GM12878 (cell line): ENCODE measurements at regions not wholly inside any gene's neighbourhood (a gene's known extent, or its start where the extent isn't known, plus 50 kb on each side); places are given as distances from the start of the nearest gene placed in this dataset.

Experiments
- ATAC-seq: fragments of 200-7000 bp; cut with Tn5 transposase; 3 replicates; pipeline ENCODE4 v1.9.1; 2020; ENCODE audit warnings: mild to moderate bottlenecking, moderate library complexity
- BruUV-seq: library from RNA; stranded (reverse); fragments of 400-500 nt; replicated peaks from 2 replicates; lab custom pipeline; 2021; lab: Mats Ljungman, UMichigan
- CTCF ChIA-PET: fragments of 300-600 bp; sonication (Branson Sonifier 250); formaldehyde crosslinking; extraction: SDS; loops from one replicate; lab custom pipeline; 2021; ENCODE audit warnings: inconsistent platforms; lab: Yijun Ruan, JAX
- POLR2A ChIA-PET: fragments of 350-600 bp; formaldehyde crosslinking; extraction: SDS; loops from one replicate; lab custom pipeline; 2021; ENCODE audit warnings: inconsistent platforms; lab: Charles Lee
- RAD21 ChIA-PET: fragments of 300-600 bp; sonication (Branson Sonifier 250); formaldehyde crosslinking; loops from one replicate; lab custom pipeline; 2023; ENCODE audit warnings: antibody characterized with exemption; ENCODE audit not compliant: unreplicated experiment; lab: Charles Lee
- SMC1A ChIA-PET: fragments of 300-600 bp; sonication (Branson Sonifier 250); formaldehyde crosslinking; loops from one replicate; lab custom pipeline; 2023; ENCODE audit not compliant: unreplicated experiment, uncharacterized antibody; lab: Charles Lee
- DNase-seq: peaks from one replicate; pipeline ENCODE4 v3.0.0-alpha.2; 2011; ENCODE audit warnings: low read depth, low spot score
- FAIRE-seq: peaks from 3 replicates; lab custom pipeline; 2011; peaks lifted over from hg19 to GRCh38; lab: Jason Lieb, UNC
- H2AFZ ChIP-seq: 2 replicates; pipeline ENCODE4 v1.6.0; 2011; ENCODE audit warnings: low read depth, low read length, control low read depth; ENCODE audit not compliant: control insufficient read depth
- H3K27ac ChIP-seq: 2 replicates; pipeline ENCODE4 v1.5.1; 2011; ENCODE audit warnings: control low read depth; ENCODE audit not compliant: control insufficient read depth, insufficient read depth
- H3K27me3 ChIP-seq, 2 experiments: replicated peaks in 1 of 2; 2 replicates each; pipeline versions ENCODE4 v1.6.0 to v1.6.1; 2011; ENCODE audit warnings: low read length in 1 of 2; ENCODE audit not compliant: control insufficient read depth in 2 of 2, insufficient read depth in 2 of 2
- H3K36me3 ChIP-seq, 2 experiments: 2 replicates each; pipeline ENCODE4 v1.5.1; 2011; ENCODE audit warnings: low read length in 1 of 2; ENCODE audit not compliant: control insufficient read depth in 2 of 2, insufficient read depth in 2 of 2
- H3K4me1 ChIP-seq: 2 replicates; pipeline ENCODE4 v1.6.1; 2011; ENCODE audit warnings: mild to moderate bottlenecking, low read length, moderate library complexity, mixed read lengths; ENCODE audit not compliant: control insufficient read depth, insufficient read depth
- H3K4me2 ChIP-seq: 2 replicates; pipeline ENCODE4 v1.6.0; 2011; ENCODE audit warnings: control low read depth; ENCODE audit not compliant: control insufficient read depth, insufficient read depth
- H3K4me3 ChIP-seq: fragments of 200-600 bp; sonication (generic); 2 replicates; pipeline ENCODE4 v1.5.1; 2016
- H3K79me2 ChIP-seq: 2 replicates; pipeline ENCODE4 v1.6.0; 2011; ENCODE audit warnings: low read length; ENCODE audit not compliant: control insufficient read depth, insufficient read depth
- H3K9ac ChIP-seq: 2 replicates; pipeline ENCODE4 v1.8.0; 2011; ENCODE audit warnings: low read length, control low read depth, mixed read lengths; ENCODE audit not compliant: control insufficient read depth, insufficient read depth
- H3K9me3 ChIP-seq: replicated peaks from 3 replicates; pipeline ENCODE4 v1.5.1; 2011; ENCODE audit warnings: mild to moderate bottlenecking, low read length; ENCODE audit not compliant: control insufficient read depth, insufficient read depth
- H4K20me1 ChIP-seq: 2 replicates; pipeline ENCODE4 v1.6.0; 2011; ENCODE audit not compliant: control insufficient read depth, insufficient read depth
- BHLHE40 ChIP-seq, 2 experiments: fragments of 450-650 bp in 1 of 2; IDR thresholded peaks; 2 replicates each; pipeline ENCODE4 v1.6.1; 2011 to 2017; ENCODE audit warnings: low read depth in 2 of 2, borderline replicate concordance in 1 of 2, improper control_type of control experiment in 1 of 2, low read length in 1 of 2, mild to moderate bottlenecking in 1 of 2
- FOXK2 ChIP-seq: fragments of 450-650 bp; IDR thresholded peaks from 2 replicates; pipeline ENCODE4 v1.6.1; 2017; ENCODE audit warnings: mild to moderate bottlenecking, moderate library complexity
- MTA3 ChIP-seq: IDR thresholded peaks from 2 replicates; pipeline ENCODE4 v1.6.1; 2012; ENCODE audit warnings: low read length, inconsistent platforms, borderline replicate concordance
- MYC ChIP-seq: IDR thresholded peaks from 2 replicates; pipeline ENCODE4 v1.6.1; 2011; ENCODE audit warnings: mild to moderate bottlenecking, low read length, moderate library complexity, inconsistent platforms; ENCODE audit not compliant: insufficient read depth, insufficient replicate concordance, insufficient read length, severe bottlenecking
- NFYA ChIP-seq: IDR thresholded peaks from 2 replicates; pipeline ENCODE4 v1.6.1; 2011; ENCODE audit warnings: low read depth, mild to moderate bottlenecking, low read length, improper control_type of control experiment, borderline replicate concordance
- NR2F1 ChIP-seq: fragments of 450-650 bp; conservative IDR thresholded peaks from 2 replicates; pipeline ENCODE4 v1.6.1; 2017; ENCODE audit warnings: mild to moderate bottlenecking
- PAX5 ChIP-seq: IDR thresholded peaks from 2 replicates; pipeline ENCODE4 v1.6.1; 2011; ENCODE audit warnings: low read depth, low read length, borderline replicate concordance
- POLR2A ChIP-seq: IDR thresholded peaks from 2 replicates; pipeline ENCODE4 v1.6.1; 2011; ENCODE audit warnings: low read depth, mild to moderate bottlenecking, low read length
- POLR2AphosphoS2 ChIP-seq: IDR thresholded peaks from 2 replicates; pipeline ENCODE4 v1.6.1; 2011; ENCODE audit warnings: low read depth, mild to moderate bottlenecking, low read length, improper control_type of control experiment, moderate library complexity
- RAD21 ChIP-seq: IDR thresholded peaks from 2 replicates; pipeline ENCODE4 v1.6.1; 2011; ENCODE audit warnings: mild to moderate bottlenecking, low read depth, low read length, moderate library complexity; ENCODE audit not compliant: insufficient read depth
- RB1 ChIP-seq: fragments of 450-650 bp; formaldehyde crosslinking; IDR thresholded peaks from 2 replicates; pipeline ENCODE4 v1.6.1; 2017; ENCODE audit warnings: mild to moderate bottlenecking, borderline replicate concordance
- RFX5 ChIP-seq: IDR thresholded peaks from 2 replicates; pipeline ENCODE4 v1.6.1; 2011; ENCODE audit warnings: low read depth, low read length, improper control_type of control experiment
- STAT1 ChIP-seq: fragments of 450-650 bp; conservative IDR thresholded peaks from 2 replicates; pipeline ENCODE4 v1.6.1; 2014; ENCODE audit warnings: antibody characterized with exemption, mild to moderate bottlenecking
- TAF1 ChIP-seq: IDR thresholded peaks from 2 replicates; pipeline ENCODE4 v1.6.1; 2011; ENCODE audit warnings: mild to moderate bottlenecking, low read depth, low read length, borderline replicate concordance
- YY1 ChIP-seq: IDR thresholded peaks from 2 replicates; pipeline ENCODE4 v1.6.1; 2011; ENCODE audit warnings: low read depth, mild to moderate bottlenecking, low read length
- ZBED1 ChIP-seq: IDR thresholded peaks from 2 replicates; pipeline ENCODE4 v1.6.1; 2016; ENCODE audit warnings: borderline replicate concordance
- ZSCAN29 ChIP-seq: fragments of 450-650 bp; IDR thresholded peaks from 2 replicates; pipeline ENCODE4 v1.6.1; 2017; ENCODE audit warnings: mild to moderate bottlenecking, moderate library complexity
- WGBS: methylation state at CpG from one replicate; pipeline ENCODE4 v1.1.6; 2016; ENCODE audit warnings: low lambda C conversion rate; ENCODE audit not compliant: insufficient replicate concordance, insufficient coverage; ENCODE audit errors: missing lambda C conversion rate; 5-methylcytosine and 5-hydroxymethylcytosine counted together
- in situ Hi-C: fragments of 300-500 bp; cut with MboI; formaldehyde crosslinking; loops from 9 replicates; pipeline ENCODE4 v1.14.3; 2018; ENCODE audit warnings: mixed read lengths
- intact Hi-C: fragments of 100-400 bp; cut with micrococcal nuclease; formaldehyde crosslinking; loops from one replicate; pipeline ENCODE4 v1.14.2; 2022; ENCODE audit not compliant: unreplicated experiment
- TF ChIP-seq, protein P1 (sequence below): IDR thresholded peaks from 2 replicates; pipeline ENCODE4 v1.6.1; 2012; ENCODE audit warnings: low read depth, low read length, improper control_type of control experiment
- TF ChIP-seq, protein P2 (sequence below): IDR thresholded peaks from 2 replicates; pipeline ENCODE4 v1.6.1; 2012; ENCODE audit warnings: low read depth, low read length, improper control_type of control experiment

- H3K4me1 ChIP-seq: no peaks in the 10 kb centered on the region
- ChIA-PET SMC1A (no interaction called here), RAD21 (no interaction called here), CTCF (no interaction called here)
- no peaks in the 10 kb centered on the region for H3K36me3 ChIP-seq
- in situ Hi-C loops (no loop called here), intact Hi-C loops (no loop called here)
- H3K9ac ChIP-seq: no peak overlapping the region
- BruUV-seq: no TSS peak
- WGBS: 21% methylated on average over 5 of the region's 5 CpGs
- no peak for ATAC-seq
- H3K27me3 ChIP-seq: no peaks in the 10 kb centered on the region
- H3K9me3 ChIP-seq: no peaks in the 10 kb centered on the region
- FAIRE-seq: no peak
- H3K4me3 ChIP-seq: no peak overlapping the region
- H4K20me1 ChIP-seq: no peaks in the 10 kb centered on the region
- no peak overlapping the region for H3K27ac ChIP-seq
- no peak overlapping the region for H3K4me2 ChIP-seq
- H2AFZ ChIP-seq: no peak overlapping the region
- TF ChIP-seq TAF1: no peak
- TF ChIP-seq, protein P1, sequence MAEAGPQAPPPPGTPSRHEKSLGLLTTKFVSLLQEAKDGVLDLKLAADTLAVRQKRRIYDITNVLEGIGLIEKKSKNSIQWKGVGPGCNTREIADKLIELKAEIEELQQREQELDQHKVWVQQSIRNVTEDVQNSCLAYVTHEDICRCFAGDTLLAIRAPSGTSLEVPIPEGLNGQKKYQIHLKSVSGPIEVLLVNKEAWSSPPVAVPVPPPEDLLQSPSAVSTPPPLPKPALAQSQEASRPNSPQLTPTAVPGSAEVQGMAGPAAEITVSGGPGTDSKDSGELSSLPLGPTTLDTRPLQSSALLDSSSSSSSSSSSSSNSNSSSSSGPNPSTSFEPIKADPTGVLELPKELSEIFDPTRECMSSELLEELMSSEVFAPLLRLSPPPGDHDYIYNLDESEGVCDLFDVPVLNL: no peak
- TF ChIP-seq, protein P2, sequence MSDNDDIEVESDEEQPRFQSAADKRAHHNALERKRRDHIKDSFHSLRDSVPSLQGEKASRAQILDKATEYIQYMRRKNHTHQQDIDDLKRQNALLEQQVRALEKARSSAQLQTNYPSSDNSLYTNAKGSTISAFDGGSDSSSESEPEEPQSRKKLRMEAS: no peak
- no peak for TF ChIP-seq RAD21
- no peak for TF ChIP-seq MYC
- no peak for TF ChIP-seq RB1
- no peak for TF ChIP-seq STAT1
- no peak for TF ChIP-seq POLR2AphosphoS2
- TF ChIP-seq FOXK2: no peak
- no peak for TF ChIP-seq BHLHE40 (IDR thresholded peaks at IDR 0.05; ENCODE audit: borderline replicate concordance in 1 of 2, low read depth in 2 of 2, low read length in 1 of 2)
- no peak for TF ChIP-seq NR2F1
- TF ChIP-seq RFX5: no peak
- TF ChIP-seq MTA3: no peak
- no peak for TF ChIP-seq POLR2A
- no peak for TF ChIP-seq NFYA
- no peak for TF ChIP-seq ZBED1
- no peak for TF ChIP-seq YY1
- no peak for TF ChIP-seq ZSCAN29
- no peak for TF ChIP-seq PAX5
- TF ChIP-seq, all 136 proteins: peak for 0
- H3K79me2 ChIP-seq: no peaks in the 10 kb centered on the region
- POLR2A ChIA-PET: no interaction called here
- DNase-seq: no peak
These were observed 206.6 kb downstream of the ACTR3B start for GRCh38 chr7:152966189-152966588.
